HL-60 (cell line): ENCODE measurements at regions not wholly inside any gene's neighbourhood (a gene's known extent, or its start where the extent isn't known, plus 50 kb on each side); places are given as distances from the start of the nearest gene placed in this dataset.

Experiments
- CTCF ChIP-seq: IDR thresholded peaks from one replicate; pipeline ENCODE4 v1.5.1; 2011; ENCODE audit warnings: low read length, control low read depth, inconsistent platforms; ENCODE audit not compliant: insufficient read depth
- GABPA ChIP-seq: IDR thresholded peaks from 2 replicates; pipeline ENCODE4 v1.6.1; 2012; ENCODE audit warnings: low read depth
- POLR2AphosphoS5 ChIP-seq: IDR thresholded peaks from 2 replicates; pipeline ENCODE4 v1.6.1; 2012; ENCODE audit warnings: low read depth
- REST ChIP-seq: IDR thresholded peaks from 2 replicates; pipeline ENCODE4 v1.6.1; 2012; ENCODE audit warnings: low read depth; ENCODE audit not compliant: insufficient replicate concordance
- SPI1 ChIP-seq: IDR thresholded peaks from 2 replicates; pipeline ENCODE4 v1.6.1; 2012; ENCODE audit warnings: low read depth, mild to moderate bottlenecking, borderline replicate concordance

- TF ChIP-seq POLR2AphosphoS5 (no peak), GABPA (no peak), CTCF (no peak), REST (no peak), SPI1 (no peak)
These were observed 1262.7 kb upstream of the PABPC4L start for GRCh38 chr4:135464311-135464710.
